MCF 10A (cell line): ENCODE measurements at regions not wholly inside any gene's neighbourhood (a gene's known extent, or its start where the extent isn't known, plus 50 kb on each side); places are given as distances from the start of the nearest gene placed in this dataset.

Experiments
- BruUV-seq: library from RNA; stranded (reverse); fragments of 400-500 nt; replicated peaks from 2 replicates; lab custom pipeline; 2021; lab: Mats Ljungman, UMichigan
- CTCF ChIA-PET: fragments of 300-600 bp; sonication (Branson Sonifier 250); formaldehyde crosslinking; extraction: SDS; loops from one replicate; lab custom pipeline; 2021; ENCODE audit warnings: antibody characterized with exemption, inconsistent platforms; lab: Yijun Ruan, JAX
- POLR2A ChIA-PET: fragments of 300-600, 350-650 bp; sonication (Branson Sonifier 250); formaldehyde crosslinking; extraction: SDS; loops from one replicate; lab custom pipeline; 2020; ENCODE audit warnings: antibody characterized with exemption, inconsistent platforms; lab: Yijun Ruan, JAX
- DNase-seq: peaks from one replicate; pipeline ENCODE4 v3.0.0-alpha.2; 2018; ENCODE audit not compliant: unreplicated experiment
- H3K27ac Mint-ChIP-seq: one replicate; pipeline ENCODE4 v1.8.0; 2022; ENCODE audit warnings: mild to moderate bottlenecking, low read depth, mixed read lengths; ENCODE audit not compliant: unreplicated experiment
- H3K27me3 Mint-ChIP-seq: one replicate; pipeline ENCODE4 v1.8.0; 2022; ENCODE audit warnings: mixed read lengths; ENCODE audit not compliant: insufficient read depth, unreplicated experiment
- H3K36me3 Mint-ChIP-seq: one replicate; pipeline ENCODE4 v1.8.0; 2022; ENCODE audit warnings: mild to moderate bottlenecking, moderate library complexity, mixed read lengths; ENCODE audit not compliant: insufficient read depth, unreplicated experiment
- H3K4me1 Mint-ChIP-seq: one replicate; pipeline ENCODE4 v1.8.0; 2022; ENCODE audit warnings: mixed read lengths; ENCODE audit not compliant: insufficient read depth, unreplicated experiment
- H3K4me3 Mint-ChIP-seq: one replicate; pipeline ENCODE4 v1.8.0; 2022; ENCODE audit warnings: mild to moderate bottlenecking, moderate library complexity, mixed read lengths; ENCODE audit not compliant: unreplicated experiment
- H3K9me3 Mint-ChIP-seq: one replicate; pipeline ENCODE4 v1.8.0; 2022; ENCODE audit warnings: mixed read lengths; ENCODE audit not compliant: unreplicated experiment
- CTCF ChIP-seq: fragments of 200-600 bp; IDR thresholded peaks from one replicate; pipeline ENCODE4 v1.8.0; 2022; ENCODE audit warnings: antibody characterized with exemption, mild to moderate bottlenecking; ENCODE audit not compliant: unreplicated experiment
- intact Hi-C: fragments of 100-400 bp; cut with micrococcal nuclease; formaldehyde crosslinking; loops from 2 replicates; pipeline ENCODE4 v1.14.1; 2022

GRCh38 chr3:43856761-43857160, 166.0 kb downstream of the ABHD5 start:
- POLR2A ChIA-PET, result no interaction called here
- H3K27me3 Mint-ChIP-seq, result peaks cover 11% of the 10 kb centered on the region
- peaks cover 19% of the 10 kb centered on the region for H3K4me1 Mint-ChIP-seq
- no peaks in the 10 kb centered on the region for H3K9me3 Mint-ChIP-seq
- no peak overlapping the region for H3K27ac Mint-ChIP-seq
- CTCF ChIA-PET, result interaction anchor here (0.6 to 2.5 kb wide), 3 partner anchors 13 to 379 kb away, joined by 4 to 8 read pairs (median 7); no protein-coding TSS in a partner anchor
- intact Hi-C loops, result loop anchor here (5.0 to 10.0 kb wide), 4 partner anchors 141 to 314 kb away; partner anchors contain the start of gene ABHD5
- DNase-seq, result no peak
- peaks cover 5% of the 10 kb centered on the region for H3K36me3 Mint-ChIP-seq
- no TSS peak for BruUV-seq
- TF ChIP-seq CTCF, result no peak
- H3K4me3 Mint-ChIP-seq, result no peak overlapping the region

GRCh38 chr3:43857361-43858293, 166.9 kb downstream of the ABHD5 start:
- no peak for TF ChIP-seq CTCF
- Mint-ChIP-seq H3K9me3 (no peaks in the 10 kb centered on the region), H3K36me3 (peaks cover 5% of the 10 kb centered on the region), H3K4me3 (no peak overlapping the region), H3K4me1 (peaks cover 10% of the 10 kb centered on the region), H3K27me3 (peaks cover 11% of the 10 kb centered on the region), H3K27ac (no peak overlapping the region)
- intact Hi-C loops, result loop anchor here (5.0 to 10.0 kb wide), 4 partner anchors 140 to 315 kb away; partner anchors contain the start of gene ABHD5
- BruUV-seq, result no TSS peak
- ChIA-PET POLR2A (no interaction called here), CTCF (interaction anchor here (0.6 kb wide), 1 partner anchor 359 kb away, joined by 3 read pairs; no protein-coding TSS in a partner anchor)
- no peak for DNase-seq

GRCh38 chr3:43858294-43858701, 167.6 kb downstream of the ABHD5 start:
- intact Hi-C loops, result loop anchor here (5.0 to 10.0 kb wide), 4 partner anchors 139 to 316 kb away; partner anchors contain the start of gene ABHD5
- Mint-ChIP-seq H3K4me3 (no peak overlapping the region), H3K36me3 (peaks cover 5% of the 10 kb centered on the region), H3K9me3 (no peaks in the 10 kb centered on the region), H3K4me1 (peaks cover 10% of the 10 kb centered on the region), H3K27ac (no peak overlapping the region), H3K27me3 (peaks cover 11% of the 10 kb centered on the region)
- CTCF ChIA-PET, result interaction anchor here (0.6 kb wide), 1 partner anchor 358 kb away, joined by 3 read pairs; no protein-coding TSS in a partner anchor
- TF ChIP-seq CTCF, result no peak
- POLR2A ChIA-PET, result interaction anchor here (1.2 kb wide), 1 partner anchor 13 kb away, joined by 7 read pairs; no protein-coding TSS in a partner anchor
- no TSS peak for BruUV-seq
- DNase-seq, result no peak

- no peak for DNase-seq
- Mint-ChIP-seq H3K4me3 (no peak overlapping the region), H3K27ac (no peak overlapping the region), H3K9me3 (no peaks in the 10 kb centered on the region), H3K27me3 (peaks cover 11% of the 10 kb centered on the region), H3K36me3 (peaks cover 5% of the 10 kb centered on the region), H3K4me1 (peaks cover 10% of the 10 kb centered on the region)
- CTCF ChIA-PET, result interaction anchor here (0.6 to 1.1 kb wide), 2 partner anchors 14 to 105 kb away, joined by 3 read pairs; no protein-coding TSS in a partner anchor
- intact Hi-C loops, result loop anchor here (5.0 to 10.0 kb wide), 4 partner anchors 138 to 317 kb away; partner anchors contain the start of gene ABHD5
- TF ChIP-seq CTCF, result no peak
- no TSS peak for BruUV-seq
- POLR2A ChIA-PET, result no interaction called here
Observed at GRCh38 chr3:43859766-43860165, 169.0 kb downstream of the ABHD5 start.
